ENCODE measurements at regions not wholly inside any gene's neighbourhood (a gene's known extent, or its start where the extent isn't known, plus 50 kb on each side); places are given as distances from the start of the nearest gene placed in this dataset.

DNA sequence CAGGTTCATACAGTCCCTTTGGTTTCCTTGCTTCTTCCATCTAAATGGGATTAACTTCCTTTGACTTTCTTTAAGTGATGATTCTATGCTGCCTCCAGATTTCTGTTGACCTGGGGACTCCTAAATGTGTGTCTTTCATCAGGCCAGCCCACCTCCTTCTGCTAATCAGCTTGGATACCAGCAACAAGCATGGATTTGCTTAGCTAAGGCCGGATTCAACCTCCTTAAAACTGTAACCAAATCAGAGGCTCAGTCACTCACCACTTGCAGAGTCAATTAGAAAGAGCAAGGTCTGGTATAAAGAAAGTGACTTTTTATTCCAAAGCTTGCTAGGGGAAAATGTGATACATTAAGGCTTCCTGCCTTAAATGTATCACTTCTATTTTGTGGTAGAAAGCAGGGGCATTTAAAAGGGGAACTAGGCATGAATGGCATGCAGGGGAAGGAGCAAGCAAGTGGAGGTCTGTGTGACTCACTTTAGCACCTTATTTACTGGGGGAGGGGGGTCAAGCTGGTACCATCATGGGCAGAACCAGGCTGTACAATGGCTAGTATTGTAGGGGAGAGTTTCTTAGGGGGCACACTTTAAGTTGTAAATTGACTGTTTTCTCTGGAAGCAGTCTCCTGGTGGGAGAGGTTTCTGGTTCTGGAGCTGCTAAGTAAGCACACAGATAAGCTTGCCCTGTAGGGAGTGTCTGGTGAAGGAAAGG lies 239.0 kb upstream of the PDGFD start:
- intact Hi-C loops (cut with DNase I) = no loop called here
- H3K27ac ChIP-seq = no peak overlapping the region
- TF ChIP-seq, protein P1, sequence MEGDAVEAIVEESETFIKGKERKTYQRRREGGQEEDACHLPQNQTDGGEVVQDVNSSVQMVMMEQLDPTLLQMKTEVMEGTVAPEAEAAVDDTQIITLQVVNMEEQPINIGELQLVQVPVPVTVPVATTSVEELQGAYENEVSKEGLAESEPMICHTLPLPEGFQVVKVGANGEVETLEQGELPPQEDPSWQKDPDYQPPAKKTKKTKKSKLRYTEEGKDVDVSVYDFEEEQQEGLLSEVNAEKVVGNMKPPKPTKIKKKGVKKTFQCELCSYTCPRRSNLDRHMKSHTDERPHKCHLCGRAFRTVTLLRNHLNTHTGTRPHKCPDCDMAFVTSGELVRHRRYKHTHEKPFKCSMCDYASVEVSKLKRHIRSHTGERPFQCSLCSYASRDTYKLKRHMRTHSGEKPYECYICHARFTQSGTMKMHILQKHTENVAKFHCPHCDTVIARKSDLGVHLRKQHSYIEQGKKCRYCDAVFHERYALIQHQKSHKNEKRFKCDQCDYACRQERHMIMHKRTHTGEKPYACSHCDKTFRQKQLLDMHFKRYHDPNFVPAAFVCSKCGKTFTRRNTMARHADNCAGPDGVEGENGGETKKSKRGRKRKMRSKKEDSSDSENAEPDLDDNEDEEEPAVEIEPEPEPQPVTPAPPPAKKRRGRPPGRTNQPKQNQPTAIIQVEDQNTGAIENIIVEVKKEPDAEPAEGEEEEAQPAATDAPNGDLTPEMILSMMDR (IDR thresholded peaks at IDR 0.05) = no peak
- TF ChIP-seq POLR2AphosphoS5 (IDR thresholded peaks at IDR 0.05; ENCODE audit: insufficient read depth in 1 of 2, low read depth in 1 of 2) = no peak
- no peak for TF ChIP-seq POLR2A (IDR thresholded peaks at IDR 0.05)
- H3K27me3 ChIP-seq = no peaks in the 10 kb centered on the region
- no peaks in the 10 kb centered on the region for H3K4me1 ChIP-seq
- H3K36me3 ChIP-seq = no peaks in the 10 kb centered on the region
- no peaks in the 10 kb centered on the region for H3K9me3 ChIP-seq
- no peak overlapping the region for H3K4me3 ChIP-seq
- DNase-seq (ENCODE audit: extremely low spot score in 2 of 2) = no peak

GRCh38 chr11:104394508-104394907 lies 230.6 kb upstream of the PDGFD start:
- Histone ChIP-seq H3K27me3 (no peaks in the 10 kb centered on the region), H3K36me3 (no peaks in the 10 kb centered on the region), H3K27ac (no peak overlapping the region), H3K9me3 (no peaks in the 10 kb centered on the region), H3K4me1 (no peaks in the 10 kb centered on the region), H3K4me3 (no peak overlapping the region)
- intact Hi-C loops (cut with DNase I) = no loop called here
- DNase-seq (ENCODE audit: extremely low spot score in 2 of 2) = no peak
- TF ChIP-seq POLR2AphosphoS5 (IDR thresholded peaks at IDR 0.05; ENCODE audit: insufficient read depth in 1 of 2, low read depth in 1 of 2) = no peak
- TF ChIP-seq, protein P1 (IDR thresholded peaks at IDR 0.05) = no peak
- no peak for TF ChIP-seq POLR2A (IDR thresholded peaks at IDR 0.05)

- Histone ChIP-seq H3K4me1 (no peaks in the 10 kb centered on the region), H3K27me3 (no peaks in the 10 kb centered on the region), H3K4me3 (no peak overlapping the region), H3K27ac (no peak overlapping the region), H3K36me3 (no peaks in the 10 kb centered on the region), H3K9me3 (no peaks in the 10 kb centered on the region)
- no peak for DNase-seq (ENCODE audit: extremely low spot score in 2 of 2)
- TF ChIP-seq, protein P1 (IDR thresholded peaks at IDR 0.05) = no peak
- TF ChIP-seq POLR2A (IDR thresholded peaks at IDR 0.05) = no peak
- no peak for TF ChIP-seq POLR2AphosphoS5 (IDR thresholded peaks at IDR 0.05; ENCODE audit: insufficient read depth in 1 of 2, low read depth in 1 of 2)
- intact Hi-C loops (cut with DNase I) = no loop called here
Measured at GRCh38 chr11:104390651-104391050, 226.7 kb upstream of the PDGFD start.

GRCh38 chr11:104385884-104386283 lies 221.9 kb upstream of the PDGFD start:
- TF ChIP-seq POLR2AphosphoS5 (IDR thresholded peaks at IDR 0.05; ENCODE audit: insufficient read depth in 1 of 2, low read depth in 1 of 2) = no peak
- TF ChIP-seq POLR2A (IDR thresholded peaks at IDR 0.05) = no peak
- TF ChIP-seq, protein P1 (IDR thresholded peaks at IDR 0.05) = no peak

DNA sequence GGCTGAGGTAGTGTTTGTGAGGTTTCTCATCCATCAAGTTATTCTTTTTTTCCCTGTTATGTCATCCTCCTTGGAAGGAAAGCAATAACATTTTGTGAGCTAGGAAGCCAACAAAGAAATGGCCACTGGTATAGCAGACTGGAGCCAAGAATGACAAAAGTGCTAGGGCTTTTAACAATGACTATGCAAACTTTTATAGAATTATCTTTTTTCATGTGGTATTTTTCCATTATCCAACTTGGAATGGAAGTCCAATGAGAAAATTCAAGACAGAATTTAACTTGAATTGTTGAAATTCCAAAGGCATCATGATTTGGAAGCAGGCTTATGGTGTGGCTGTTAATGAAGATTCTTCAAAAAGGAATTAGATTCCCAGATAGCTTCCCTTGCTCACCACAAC lies 216.4 kb upstream of the PDGFD start:
- intact Hi-C loops (cut with DNase I) = no loop called here
- no peak for DNase-seq (ENCODE audit: extremely low spot score in 2 of 2)
- Histone ChIP-seq H3K36me3 (no peaks in the 10 kb centered on the region), H3K4me3 (no peak overlapping the region), H3K9me3 (no peaks in the 10 kb centered on the region), H3K27me3 (no peaks in the 10 kb centered on the region), H3K4me1 (no peaks in the 10 kb centered on the region), H3K27ac (no peak overlapping the region)
- TF ChIP-seq POLR2A (IDR thresholded peaks at IDR 0.05) = no peak
- TF ChIP-seq POLR2AphosphoS5 (IDR thresholded peaks at IDR 0.05; ENCODE audit: insufficient read depth in 1 of 2, low read depth in 1 of 2) = no peak
- TF ChIP-seq, protein P1 (IDR thresholded peaks at IDR 0.05) = no peak

More at GRCh38 chr11:104385884-104386283, 221.9 kb upstream of the PDGFD start:
- Histone ChIP-seq H3K4me3 (no peak overlapping the region), H3K27me3 (no peaks in the 10 kb centered on the region), H3K27ac (no peak overlapping the region), H3K36me3 (no peaks in the 10 kb centered on the region), H3K4me1 (no peaks in the 10 kb centered on the region), H3K9me3 (no peaks in the 10 kb centered on the region)
- no peak for DNase-seq (ENCODE audit: extremely low spot score in 2 of 2)
- intact Hi-C loops (cut with DNase I) = no loop called here
